K562 (cell line): ENCODE measurements at regions not wholly inside any gene's neighbourhood (a gene's known extent, or its start where the extent isn't known, plus 50 kb on each side); places are given as distances from the start of the nearest gene placed in this dataset.

ENCODE experiments used
- RBBP5 ChIP-seq: fragments of 200-600 bp; sonication (generic); IDR thresholded peaks from 2 replicates; pipeline ENCODE4 v1.6.1; 2012; ENCODE audit warnings: borderline replicate concordance, mild to moderate bottlenecking, low read length, control low read depth, inconsistent platforms; ENCODE audit not compliant: insufficient read depth, poor library complexity, severe bottlenecking
- TFE3 ChIP-seq: fragments of 450-650 bp; formaldehyde crosslinking; IDR thresholded peaks from 2 replicates; pipeline ENCODE4 v1.4.0; 2020; ENCODE audit warnings: mild to moderate bottlenecking, mixed read lengths
- XRCC4 ChIP-seq: IDR thresholded peaks from one replicate; pipeline ENCODE4 v1.6.1; 2011; ENCODE audit not compliant: insufficient read depth, insufficient read length; ENCODE audit errors: extremely low read depth
- ZBTB40 ChIP-seq, 2 experiments: fragments of 450-650 bp in 1 of 2; sonication (generic) in 1 of 2; formaldehyde crosslinking in 1 of 2; IDR thresholded peaks; 2 replicates each; pipeline versions ENCODE4 v1.7.1 to v1.9.0; 2016 to 2022; ENCODE audit warnings: inconsistent platforms in 1 of 2, mild to moderate bottlenecking in 1 of 2, missing genetic modification reagents in 1 of 2
- ZNF79 ChIP-seq: fragments of 250-450 bp; sonication (Bioruptor Pico); IDR thresholded peaks from 2 replicates; pipeline ENCODE4 v1.4.0; 2020; ENCODE audit warnings: low read depth, mild to moderate bottlenecking, moderate library complexity

- TF ChIP-seq ZBTB40 (IDR thresholded peaks at IDR 0.05) (no peak), ZBTB40 (CRISPR knock-in tag; IDR thresholded peaks at IDR 0.05) (no peak), RBBP5 (no peak), XRCC4 (no peak), TFE3 (CRISPR knock-in tag) (peak; percentile 96), ZNF79 (no peak)
Measured at GRCh38 chr2:161085149-161085548, 75.1 kb upstream of the TANK start (continued).
